ENCODE measurements at regions not wholly inside any gene's neighbourhood (a gene's known extent, or its start where the extent isn't known, plus 50 kb on each side); places are given as distances from the start of the nearest gene placed in this dataset.

DNA sequence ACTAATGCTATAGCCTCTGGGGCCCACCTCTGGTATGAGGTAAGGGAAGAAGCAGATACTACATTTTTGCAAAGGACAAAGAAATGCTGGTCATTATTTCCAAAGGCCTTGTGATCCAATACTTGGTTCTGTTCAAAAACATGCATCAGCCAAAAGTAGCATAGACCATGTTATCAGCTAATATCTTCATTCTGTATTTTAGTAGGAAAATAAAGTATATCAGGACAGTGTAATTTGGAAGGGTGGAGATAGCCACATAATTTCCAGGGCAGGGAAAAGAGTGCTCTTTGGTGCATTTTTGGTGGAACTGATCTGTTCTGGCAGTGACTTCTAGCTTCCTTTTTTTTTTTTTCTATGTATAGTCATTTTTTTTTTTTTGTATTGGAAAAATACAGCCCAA lies 258.0 kb upstream of the SOX4 start:
- TF ChIP-seq CTCF (IDR thresholded peaks at IDR 0.05; ENCODE audit: low read depth, low read length) (no peak), POLR2A (IDR thresholded peaks at IDR 0.05; ENCODE audit: extremely low read depth, insufficient read length) (no peak), MAX (IDR thresholded peaks at IDR 0.05; ENCODE audit: low read depth, low read length) (no peak), MYC (IDR thresholded peaks at IDR 0.05; ENCODE audit: low read depth, low read length) (no peak)
